HK-2 (cell line): ENCODE measurements at regions not wholly inside any gene's neighbourhood (a gene's known extent, or its start where the extent isn't known, plus 50 kb on each side); places are given as distances from the start of the nearest gene placed in this dataset.
"Not testable (repeated sequence)": the region's sequence is repeated elsewhere in the genome, so short reads cannot be mapped to it uniquely, and the experiment has no call there.

ENCODE experiments used
- DNase-seq: peaks from one replicate; pipeline ENCODE4 v3.0.0-alpha.2; 2018; ENCODE audit not compliant: unreplicated experiment

DNA sequence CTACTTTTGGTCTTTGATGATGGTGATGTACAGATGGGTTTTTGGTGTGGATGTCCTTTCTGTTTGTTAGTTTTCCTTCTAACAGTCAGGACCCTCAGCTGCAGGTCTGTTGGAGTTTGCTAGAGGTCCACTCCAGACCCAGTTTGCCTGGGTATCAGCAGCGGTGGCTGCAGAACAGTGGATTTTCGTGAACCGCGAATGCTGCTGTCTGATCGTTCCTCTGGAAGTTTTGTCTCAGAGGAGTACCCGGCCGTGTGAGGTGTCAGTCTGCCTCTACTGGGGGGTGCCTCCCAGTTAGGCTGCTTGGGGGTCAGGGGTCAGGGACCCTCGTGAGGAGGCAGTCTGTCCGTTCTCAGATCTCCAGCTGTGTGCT is 56.6 kb upstream of the TNFAIP8 start:
- not testable (repeated sequence) for DNase-seq

DNA sequence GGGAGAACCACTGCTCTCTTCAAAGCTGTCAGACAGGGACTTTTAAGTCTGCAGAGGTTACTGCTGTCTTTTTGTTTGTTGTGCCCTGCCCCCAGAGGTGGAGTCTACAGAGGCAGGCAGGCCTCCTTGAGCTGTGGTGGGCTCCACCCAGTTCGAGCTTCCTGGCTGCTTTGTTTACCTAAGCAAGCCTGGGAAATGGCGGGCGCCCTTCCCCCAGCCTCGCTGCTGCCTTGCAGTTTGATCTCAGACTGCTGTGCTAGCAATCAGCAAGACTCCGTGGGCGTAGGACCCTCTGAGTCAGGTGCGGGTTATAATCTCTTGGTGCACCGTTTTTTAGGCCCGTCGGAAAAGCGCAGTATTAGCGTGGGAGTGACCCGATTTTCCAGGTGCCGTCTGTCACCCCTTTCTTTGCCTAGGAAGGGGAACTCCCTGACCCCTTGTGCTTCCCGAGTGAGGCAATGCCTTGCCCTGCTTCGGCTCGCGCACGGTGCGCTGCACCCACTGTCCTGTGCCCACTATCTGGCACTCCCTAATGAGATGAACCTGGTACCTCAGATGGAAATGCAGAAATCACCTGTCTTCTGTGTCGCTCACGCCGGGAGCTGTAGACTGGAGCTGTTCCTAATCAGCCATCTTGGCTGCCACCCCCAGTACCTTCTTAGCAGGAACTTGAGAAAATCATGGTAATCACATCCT is 56.1 kb upstream of the TNFAIP8 start:
- DNase-seq = not testable (repeated sequence)

GRCh38 chr5:119300311-119300670 is 55.5 kb upstream of the TNFAIP8 start:
- DNase-seq = no peak

GRCh38 chr5:119301210-119301609 is 54.6 kb upstream of the TNFAIP8 start:
- DNase-seq = no peak

DNA sequence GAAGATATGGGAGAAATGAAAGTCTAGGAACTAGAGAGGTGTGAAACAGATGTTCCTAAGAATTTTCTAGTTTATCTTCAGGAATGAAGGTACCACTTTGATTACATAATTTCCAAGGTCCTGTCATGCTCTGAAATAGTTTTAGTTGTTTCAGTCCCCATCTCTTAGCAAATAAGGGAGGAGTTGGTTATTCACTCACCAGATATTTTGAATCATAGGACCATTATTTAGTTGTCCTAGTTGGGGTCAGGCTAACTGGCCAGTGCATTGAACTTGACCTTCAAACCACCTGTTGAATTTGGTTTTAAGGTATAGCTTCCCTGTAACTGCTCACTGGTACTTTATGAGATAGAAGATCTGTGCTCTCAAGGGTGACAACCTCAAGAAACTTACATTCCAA is 53.9 kb upstream of the TNFAIP8 start:
- no peak for DNase-seq

DNA sequence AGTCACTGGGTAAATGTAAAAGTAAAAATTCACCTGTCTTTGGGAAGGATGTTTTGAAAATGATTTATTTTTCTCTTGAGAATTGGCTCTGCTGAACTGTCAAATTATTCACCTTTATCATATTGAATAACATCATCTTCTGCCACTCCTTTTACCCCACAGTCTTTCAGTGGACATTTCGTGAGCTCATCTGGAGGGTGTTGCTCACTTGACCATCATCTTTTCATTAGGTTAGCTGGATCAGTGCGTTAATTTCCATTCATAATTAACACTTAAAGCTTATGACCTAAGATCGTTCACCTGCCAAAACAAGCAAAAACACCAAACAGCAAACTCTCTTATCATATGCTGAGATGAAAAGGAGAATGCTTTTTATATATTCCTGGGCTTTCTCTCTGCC is 53.4 kb upstream of the TNFAIP8 start:
- no peak for DNase-seq

GRCh38 chr5:119302916-119303897 is 52.6 kb upstream of the TNFAIP8 start:
- peak; percentile 55 for DNase-seq

- DNase-seq = no peak
Measured at GRCh38 chr5:119304439-119305211, 51.2 kb upstream of the TNFAIP8 start.
